Esophagus muscularis mucosa (tissue), 4 donors: ENCODE measurements at regions not wholly inside any gene's neighbourhood (a gene's known extent, or its start where the extent isn't known, plus 50 kb on each side); places are given as distances from the start of the nearest gene placed in this dataset.

ENCODE experiments used
- DNase-seq: peaks from one replicate; pipeline ENCODE4 v3.0.0-alpha.2; 2017; ENCODE audit errors: extremely low spot score
- H3K27ac ChIP-seq, 4 donors: fragments of 200-600 bp; sonication (generic); replicated peaks in 1 of 4; 1 replicate in 3 of 4; 2 replicates in 1 of 4; pipeline ENCODE4 v1.5.1; 2016 to 2019; ENCODE audit warnings: mild to moderate bottlenecking in 1 of 4
- H3K27me3 ChIP-seq, 4 donors: fragments of 200-600 bp; sonication (generic); one replicate each; pipeline versions ENCODE4 v1.5.1 to v1.6.0; 2016 to 2019
- H3K36me3 ChIP-seq, 4 donors: fragments of 200-600 bp; sonication (generic); one replicate each; pipeline ENCODE4 v1.5.1; 2016 to 2019
- H3K4me1 ChIP-seq, 4 donors: fragments of 200-600 bp; sonication (generic); one replicate each; pipeline ENCODE4 v1.5.1; 2016 to 2019
- H3K4me3 ChIP-seq, 4 donors: fragments of 200-600 bp; sonication (generic); 1 replicate in 2 of 4; 2 replicates in 2 of 4; pipeline ENCODE4 v1.5.1; 2016 to 2019; ENCODE audit warnings: mild to moderate bottlenecking in 4 of 4, moderate library complexity in 1 of 4
- H3K9me3 ChIP-seq, 4 donors: fragments of 200-600 bp; sonication (generic); 1 replicate in 3 of 4; 2 replicates in 1 of 4; pipeline ENCODE4 v1.5.1; 2016 to 2019
- CTCF ChIP-seq, 3 experiments: fragments of 200-600 bp in 2 of 3; fragments of 450-650 bp in 1 of 3; sonication (generic) in 2 of 3; IDR thresholded peaks; one replicate each; pipeline ENCODE4 v1.5.1; 2017 to 2019; ENCODE audit warnings: antibody characterized with exemption in 3 of 3, mild to moderate bottlenecking in 2 of 3, moderate library complexity in 1 of 3
- EP300 ChIP-seq: sonication (generic); formaldehyde crosslinking; IDR thresholded peaks from one replicate; pipeline ENCODE4 v1.6.1; 2017; ENCODE audit warnings: antibody characterized with exemption
- POLR2A ChIP-seq: fragments of 450-650 bp; IDR thresholded peaks from one replicate; pipeline ENCODE4 v1.6.1; 2017; ENCODE audit warnings: antibody characterized with exemption, moderate library complexity, mild to moderate bottlenecking, low read depth
- POLR2AphosphoS5 ChIP-seq, 2 donors: sonication (generic); formaldehyde crosslinking; IDR thresholded peaks; one replicate each; pipeline ENCODE4 v1.6.1; 2017; ENCODE audit warnings: antibody characterized with exemption in 2 of 2
- WGBS: methylation state at CpG from one replicate; pipeline ENCODE4 v1.1.5; 2018; 5-methylcytosine and 5-hydroxymethylcytosine counted together
- intact Hi-C: fragments of 100-400 bp; cut with DNase I; formaldehyde crosslinking; loops from one replicate; pipeline ENCODE4 v1.15.1; 2023

GRCh38 chr2:224110811-224111210 is 71.7 kb upstream of the SERPINE2 start:
- intact Hi-C loops: no loop called here
- Histone ChIP-seq H3K4me3 (no peak overlapping the region), H3K36me3 (no peaks in the 10 kb centered on the region), H3K4me1 (no peaks in the 10 kb centered on the region), H3K27ac (no peak overlapping the region), H3K9me3 (peaks cover 0 to 16% (median 3%) of the 10 kb centered on the region in 4 donors), H3K27me3 (no peaks in the 10 kb centered on the region)
- TF ChIP-seq CTCF (IDR thresholded peaks at IDR 0.05) (no peak), POLR2A (no peak), EP300 (no peak), POLR2AphosphoS5 (IDR thresholded peaks at IDR 0.05) (no peak)
- peak; percentile 31 for DNase-seq
- WGBS: 91% methylated on average over 6 of the region's 6 CpGs

GRCh38 chr2:224109751-224110150 is 70.7 kb upstream of the SERPINE2 start:
- Histone ChIP-seq H3K4me1 (no peaks in the 10 kb centered on the region), H3K36me3 (no peaks in the 10 kb centered on the region), H3K27me3 (no peaks in the 10 kb centered on the region), H3K4me3 (no peak overlapping the region), H3K9me3 (peaks cover 0 to 16% (median 0%) of the 10 kb centered on the region in 4 donors), H3K27ac (no peak overlapping the region)
- WGBS: 67% methylated on average over 6 of the region's 6 CpGs
- DNase-seq: no peak
- TF ChIP-seq EP300 (no peak), POLR2A (no peak), CTCF (IDR thresholded peaks at IDR 0.05) (no peak), POLR2AphosphoS5 (IDR thresholded peaks at IDR 0.05) (no peak)
- intact Hi-C loops: no loop called here

- intact Hi-C loops: no loop called here
- Histone ChIP-seq H3K4me3 (no peak overlapping the region), H3K27ac (no peak overlapping the region), H3K4me1 (peaks cover 0 to 8% (median under 1%) of the 10 kb centered on the region in 4 donors), H3K9me3 (peaks cover 0 to 2% (median 0%) of the 10 kb centered on the region in 4 donors), H3K36me3 (no peaks in the 10 kb centered on the region), H3K27me3 (no peaks in the 10 kb centered on the region)
- DNase-seq: no peak
- TF ChIP-seq EP300 (no peak), POLR2A (no peak), CTCF (IDR thresholded peaks at IDR 0.05) (no peak), POLR2AphosphoS5 (IDR thresholded peaks at IDR 0.05) (no peak)
- 85% methylated on average over 2 of the region's 2 CpGs for WGBS
These were observed 67.7 kb upstream of the SERPINE2 start for GRCh38 chr2:224106794-224107193.

- Histone ChIP-seq H3K4me3 (no peak overlapping the region), H3K27ac (no peak overlapping the region), H3K27me3 (no peaks in the 10 kb centered on the region), H3K9me3 (no peaks in the 10 kb centered on the region), H3K36me3 (no peaks in the 10 kb centered on the region), H3K4me1 (peaks cover 0 to 12% (median 4%) of the 10 kb centered on the region in 4 donors)
- intact Hi-C loops: no loop called here
- 90% methylated on average over 1 of the region's 1 CpG for WGBS
- TF ChIP-seq POLR2A (no peak), POLR2AphosphoS5 (IDR thresholded peaks at IDR 0.05) (no peak), CTCF (IDR thresholded peaks at IDR 0.05) (no peak), EP300 (no peak)
- DNase-seq: peak; percentile 45
These were observed 65.7 kb upstream of the SERPINE2 start for GRCh38 chr2:224104668-224105386.
